ENCODE measurements at regions not wholly inside any gene's neighbourhood (a gene's known extent, or its start where the extent isn't known, plus 50 kb on each side); places are given as distances from the start of the nearest gene placed in this dataset.

DNA sequence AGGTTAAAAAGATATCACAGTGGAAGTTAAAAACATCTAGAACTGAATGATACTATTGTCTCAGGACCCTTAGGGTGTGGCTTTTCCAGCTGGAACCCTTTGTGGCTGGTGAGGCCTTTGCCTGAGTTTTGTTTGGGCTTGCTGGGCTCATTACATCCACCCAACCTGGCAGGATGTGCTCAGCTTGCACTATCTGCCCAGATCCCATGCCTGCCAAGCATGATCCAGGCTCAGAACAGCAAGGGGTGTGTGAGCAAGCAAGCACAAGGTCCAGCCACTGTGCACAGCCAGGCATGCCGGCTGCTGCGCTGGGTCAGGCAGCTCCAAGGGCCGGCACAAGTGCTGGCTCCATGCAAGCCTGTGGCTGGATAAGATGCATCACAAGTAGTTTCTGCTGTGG, 512.7 kb upstream of the CDIN1 start:
- no peak for DNase-seq
- H3K4me2 ChIP-seq (ENCODE audit: insufficient read depth, insufficient read length, low read length) = no peak overlapping the region
- H2BK12ac ChIP-seq (ENCODE audit: insufficient read length, low read depth, low read length) = no peak overlapping the region
- H3K4ac ChIP-seq (ENCODE audit: low read depth, low read length) = no peak overlapping the region
- H3K79me1 ChIP-seq (ENCODE audit: insufficient read depth, low read depth, low read length, poor library complexity, severe bottlenecking) = no peaks in the 10 kb centered on the region
- H2AFZ ChIP-seq (ENCODE audit: low read length) = no peak overlapping the region
- H3K9ac ChIP-seq (ENCODE audit: extremely low read depth, insufficient read length, low read length) = no peak overlapping the region
- H4K91ac ChIP-seq (ENCODE audit: insufficient read length, low read depth, low read length) = no peak overlapping the region
- peaks cover 3 to 14% of the 10 kb centered on the region in 2 experiments for H3K9me3 Mint-ChIP-seq
- H2BK15ac ChIP-seq (ENCODE audit: low read depth, low read length) = no peak overlapping the region
- no peak overlapping the region for H3K27ac ChIP-seq (ENCODE audit: insufficient read length, low read depth, low read length)
- H3K9me3 ChIP-seq (ENCODE audit: control insufficient read depth, low read depth, low read length) = no peaks in the 10 kb centered on the region
- no peak overlapping the region for H3K27ac Mint-ChIP-seq
- no peak overlapping the region for H3K14ac ChIP-seq (ENCODE audit: insufficient read depth, low read length)
- no peak overlapping the region for H2AK5ac ChIP-seq (ENCODE audit: insufficient read length, low read length)
- H2BK5ac ChIP-seq (ENCODE audit: insufficient read length, low read length) = no peak overlapping the region
- H3T11ph ChIP-seq (ENCODE audit: low read length) = no peak overlapping the region
- no peak overlapping the region for H4K5ac ChIP-seq (ENCODE audit: insufficient read length, low read depth, low read length)
- no peak overlapping the region for H4K8ac ChIP-seq (replicated peaks; ENCODE audit: insufficient read length, low read depth, low read length)
- no peak overlapping the region for H3K4me3 Mint-ChIP-seq
- no peaks in the 10 kb centered on the region for H3K79me2 ChIP-seq (ENCODE audit: insufficient read depth, low read length)
- H4K20me1 ChIP-seq (ENCODE audit: control insufficient read depth, insufficient read depth, insufficient read length) = no peaks in the 10 kb centered on the region
- H3K36me3 Mint-ChIP-seq (ENCODE audit: insufficient read depth in 1 of 3, low read depth in 3 of 3) = peaks cover 3 to 8% (median 3%) of the 10 kb centered on the region in 3 experiments; a peak in 3 of 7 replicates
- no peak overlapping the region for H3K18ac ChIP-seq (ENCODE audit: insufficient read length, low read depth, low read length)
- no CpG with 5 or more reads among the region's 3 CpGs for WGBS (ENCODE audit: extremely low coverage, insufficient read length, low lambda C conversion rate)
- H3K23ac ChIP-seq (ENCODE audit: insufficient read length, low read depth, low read length) = no peak overlapping the region
- H3K4me1 Mint-ChIP-seq = peaks cover 10 to 11% of the 10 kb centered on the region in 2 experiments
- H2BK120ac ChIP-seq (ENCODE audit: low read depth, low read length, poor library complexity, severe bottlenecking) = no peak overlapping the region
- no peaks in the 10 kb centered on the region for H3K27me3 ChIP-seq (ENCODE audit: insufficient read depth, low read length)
- no peaks in the 10 kb centered on the region for H3K27me3 Mint-ChIP-seq (ENCODE audit: low read depth)
- no peak overlapping the region for H3K56ac ChIP-seq (ENCODE audit: insufficient read length, low read depth, low read length)
- no peaks in the 10 kb centered on the region for H3K23me2 ChIP-seq (ENCODE audit: insufficient read length, low read depth, low read length, poor library complexity, severe bottlenecking)
- H2BK20ac ChIP-seq (ENCODE audit: low read depth, low read length, poor library complexity, severe bottlenecking) = no peak overlapping the region
- TF ChIP-seq, protein P1, sequence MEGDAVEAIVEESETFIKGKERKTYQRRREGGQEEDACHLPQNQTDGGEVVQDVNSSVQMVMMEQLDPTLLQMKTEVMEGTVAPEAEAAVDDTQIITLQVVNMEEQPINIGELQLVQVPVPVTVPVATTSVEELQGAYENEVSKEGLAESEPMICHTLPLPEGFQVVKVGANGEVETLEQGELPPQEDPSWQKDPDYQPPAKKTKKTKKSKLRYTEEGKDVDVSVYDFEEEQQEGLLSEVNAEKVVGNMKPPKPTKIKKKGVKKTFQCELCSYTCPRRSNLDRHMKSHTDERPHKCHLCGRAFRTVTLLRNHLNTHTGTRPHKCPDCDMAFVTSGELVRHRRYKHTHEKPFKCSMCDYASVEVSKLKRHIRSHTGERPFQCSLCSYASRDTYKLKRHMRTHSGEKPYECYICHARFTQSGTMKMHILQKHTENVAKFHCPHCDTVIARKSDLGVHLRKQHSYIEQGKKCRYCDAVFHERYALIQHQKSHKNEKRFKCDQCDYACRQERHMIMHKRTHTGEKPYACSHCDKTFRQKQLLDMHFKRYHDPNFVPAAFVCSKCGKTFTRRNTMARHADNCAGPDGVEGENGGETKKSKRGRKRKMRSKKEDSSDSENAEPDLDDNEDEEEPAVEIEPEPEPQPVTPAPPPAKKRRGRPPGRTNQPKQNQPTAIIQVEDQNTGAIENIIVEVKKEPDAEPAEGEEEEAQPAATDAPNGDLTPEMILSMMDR (conservative IDR thresholded peaks at IDR 0.05) = no peak
- H3K4me1 ChIP-seq (ENCODE audit: insufficient read depth, low read length) = no peaks in the 10 kb centered on the region

All from H9 (cell line).